ENCODE measurements at regions not wholly inside any gene's neighbourhood (a gene's known extent, or its start where the extent isn't known, plus 50 kb on each side); places are given as distances from the start of the nearest gene placed in this dataset.

- Histone ChIP-seq H3K4me2 (ENCODE audit: insufficient read depth in 1 of 2, low read depth in 2 of 2, low read length in 2 of 2) (no peak overlapping the region), H2BK120ac (replicated peaks; ENCODE audit: low read depth, low read length) (no peak overlapping the region), H4K20me1 (replicated peaks in 1 of 2; ENCODE audit: control insufficient read depth in 1 of 2, insufficient read depth in 2 of 2, low read length in 2 of 2) (no peaks in the 10 kb centered on the region), H3K23me2 (ENCODE audit: low read depth, low read length) (no peaks in the 10 kb centered on the region), H2AK5ac (ENCODE audit: low read depth, low read length) (no peak overlapping the region), H2BK20ac (ENCODE audit: low read length) (no peak overlapping the region), H2BK5ac (ENCODE audit: low read depth, low read length) (no peak overlapping the region), H4K8ac (ENCODE audit: extremely low read depth, insufficient read depth, low read length) (no peak overlapping the region), H3K27me3 (replicated peaks in 1 of 4; ENCODE audit: control insufficient read depth in 3 of 4, extremely low read depth in 1 of 4, insufficient read depth in 3 of 4, low read length in 3 of 4) (no peaks in the 10 kb centered on the region), H3K9ac (replicated peaks in 1 of 4; ENCODE audit: extremely low read depth in 1 of 4, low read depth in 3 of 4, low read length in 3 of 4) (no peak overlapping the region), H2BK15ac (ENCODE audit: low read length) (no peak overlapping the region), H3K9me3 (ENCODE audit: insufficient read depth in 2 of 2, low read depth in 1 of 2, low read length in 1 of 2) (no peaks in the 10 kb centered on the region), H4K5ac (ENCODE audit: insufficient read length, low read depth, low read length) (no peak overlapping the region), H3K27ac (ENCODE audit: low read depth, low read length) (no peak overlapping the region), H3K79me1 (ENCODE audit: low read depth, low read length) (no peaks in the 10 kb centered on the region), H2BK12ac (ENCODE audit: low read depth, low read length) (no peak overlapping the region), H2AFZ (ENCODE audit: low read length) (no peak overlapping the region), H3K4me1 (replicated peaks in 1 of 4; ENCODE audit: control insufficient read depth in 3 of 4, insufficient read depth in 4 of 4, low read length in 3 of 4) (no peaks in the 10 kb centered on the region; a peak in 1 of 7 replicates), H3K23ac (ENCODE audit: insufficient read length) (no peak overlapping the region), H3K79me2 (ENCODE audit: control insufficient read depth in 1 of 2, insufficient read depth in 2 of 2, low read length in 2 of 2) (no peaks in the 10 kb centered on the region), H4K91ac (replicated peaks; ENCODE audit: insufficient read length, low read length) (no peak overlapping the region), H3K56ac (replicated peaks; ENCODE audit: insufficient read length, low read depth, low read length) (no peak overlapping the region), H3K4me3 (ENCODE audit: extremely low read depth in 1 of 4, insufficient read depth in 2 of 4, low read depth in 3 of 4, low read length in 4 of 4) (no peak overlapping the region), H3K36me3 (ENCODE audit: control insufficient read depth in 2 of 4, insufficient read depth in 4 of 4, low read length in 3 of 4) (no peaks in the 10 kb centered on the region), H3K18ac (ENCODE audit: extremely low read depth, low read length) (no peak overlapping the region), H3K14ac (ENCODE audit: insufficient read length) (no peak overlapping the region), H3K4ac (replicated peaks; ENCODE audit: insufficient read length, low read depth, low read length) (no peak overlapping the region)
- TF ChIP-seq ATF3 (IDR thresholded peaks at IDR 0.05; ENCODE audit: insufficient read depth, low read depth, low read length), result 0 out of 2 replicates have a peak, but pooled peaks have one; percentile 7
- TF ChIP-seq MAFK (IDR thresholded peaks at IDR 0.05; ENCODE audit: low read depth, low read length), result no peak
- no peak for FAIRE-seq
- CTCF ChIA-PET (ENCODE audit: partially characterized antibody), result interaction anchor here (1.2 to 1.4 kb wide), 2 partner anchors 163 to 485 kb away, joined by 3 read pairs; no protein-coding TSS in a partner anchor
- DNase-seq (ENCODE audit: low read depth in 1 of 2, low spot score in 2 of 2), result no peak
- 100% methylated on average over 3 of the region's 3 CpGs; no CpG with 5 or more reads in 1 of the 2 experiments for WGBS, 2 experiments (ENCODE audit: extremely low coverage in 1 of 2, insufficient coverage in 1 of 2, insufficient read length in 1 of 2, insufficient replicate concordance in 2 of 2, low coverage in 1 of 2, low lambda C conversion rate in 2 of 2, missing lambda C conversion rate in 1 of 2)
- POLR2A ChIA-PET (ENCODE audit: partially characterized antibody), result no interaction called here
Observed at GRCh38 chr18:39675368-39675767, 2109.8 kb upstream of the CELF4 start.

Measured in H1 (cell line).